ENCODE measurements at regions not wholly inside any gene's neighbourhood (a gene's known extent, or its start where the extent isn't known, plus 50 kb on each side); places are given as distances from the start of the nearest gene placed in this dataset.

DNA sequence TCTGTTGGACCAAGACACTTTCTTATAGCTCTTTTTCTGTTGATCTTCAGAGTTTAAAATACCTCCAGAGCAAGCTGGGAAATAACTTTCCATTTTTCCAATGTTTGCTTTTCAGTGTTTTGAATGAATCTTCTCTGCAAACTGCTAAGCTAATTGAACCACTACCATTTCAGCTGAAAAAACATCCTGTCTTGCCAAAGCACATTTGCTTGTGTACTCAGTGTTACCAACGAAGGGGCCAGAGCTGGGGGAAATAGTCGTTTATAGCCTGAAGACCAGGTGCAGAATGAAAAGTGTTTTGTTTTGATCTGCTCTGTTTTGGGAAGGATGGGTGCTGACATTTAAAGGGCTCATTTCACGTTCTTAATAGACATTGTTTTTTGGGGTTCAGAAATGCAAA, 88.4 kb upstream of the CLNK start:
- no peak for TF ChIP-seq POLR2A (IDR thresholded peaks at IDR 0.05)
- TF ChIP-seq, protein P1, sequence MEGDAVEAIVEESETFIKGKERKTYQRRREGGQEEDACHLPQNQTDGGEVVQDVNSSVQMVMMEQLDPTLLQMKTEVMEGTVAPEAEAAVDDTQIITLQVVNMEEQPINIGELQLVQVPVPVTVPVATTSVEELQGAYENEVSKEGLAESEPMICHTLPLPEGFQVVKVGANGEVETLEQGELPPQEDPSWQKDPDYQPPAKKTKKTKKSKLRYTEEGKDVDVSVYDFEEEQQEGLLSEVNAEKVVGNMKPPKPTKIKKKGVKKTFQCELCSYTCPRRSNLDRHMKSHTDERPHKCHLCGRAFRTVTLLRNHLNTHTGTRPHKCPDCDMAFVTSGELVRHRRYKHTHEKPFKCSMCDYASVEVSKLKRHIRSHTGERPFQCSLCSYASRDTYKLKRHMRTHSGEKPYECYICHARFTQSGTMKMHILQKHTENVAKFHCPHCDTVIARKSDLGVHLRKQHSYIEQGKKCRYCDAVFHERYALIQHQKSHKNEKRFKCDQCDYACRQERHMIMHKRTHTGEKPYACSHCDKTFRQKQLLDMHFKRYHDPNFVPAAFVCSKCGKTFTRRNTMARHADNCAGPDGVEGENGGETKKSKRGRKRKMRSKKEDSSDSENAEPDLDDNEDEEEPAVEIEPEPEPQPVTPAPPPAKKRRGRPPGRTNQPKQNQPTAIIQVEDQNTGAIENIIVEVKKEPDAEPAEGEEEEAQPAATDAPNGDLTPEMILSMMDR (IDR thresholded peaks at IDR 0.05), result no peak
- no peak for TF ChIP-seq EP300 (IDR thresholded peaks at IDR 0.05)
- TF ChIP-seq POLR2AphosphoS5 (IDR thresholded peaks at IDR 0.05), result no peak

Data from gastroesophageal sphincter (tissue), 3 donors.